HG03439 (cell line): ENCODE measurements at regions not wholly inside any gene's neighbourhood (a gene's known extent, or its start where the extent isn't known, plus 50 kb on each side); places are given as distances from the start of the nearest gene placed in this dataset.

Source experiments
- ATAC-seq: cut with Tn5 transposase; IDR thresholded peaks from one replicate; pipeline ENCODE4 v1.9.1; 2021; ENCODE audit warnings: mild to moderate bottlenecking, moderate library complexity; ENCODE audit not compliant: unreplicated experiment

- ATAC-seq = no peak
Observed at GRCh38 chr2:5839550-5839949, 147.4 kb downstream of the SOX11 start.

GRCh38 chr2:5841126-5841525, 148.9 kb downstream of the SOX11 start:
- ATAC-seq = no peak

- ATAC-seq = no peak
Observed at GRCh38 chr2:5842326-5842725, 150.1 kb downstream of the SOX11 start.

GRCh38 chr2:5845798-5846330, 153.7 kb downstream of the SOX11 start:
- no peak for ATAC-seq

- ATAC-seq = no peak
Observed at GRCh38 chr2:5846881-5847280, 154.7 kb downstream of the SOX11 start.

GRCh38 chr2:5849562-5849961, 157.4 kb downstream of the SOX11 start:
- ATAC-seq = no peak

- ATAC-seq = no peak
Observed at GRCh38 chr2:5851410-5851809, 159.2 kb downstream of the SOX11 start.

GRCh38 chr2:5854797-5855196, 162.6 kb downstream of the SOX11 start:
- no peak for ATAC-seq

GRCh38 chr2:5867056-5867455, 174.9 kb downstream of the SOX11 start:
- no peak for ATAC-seq

GRCh38 chr2:5868931-5869330, 176.7 kb downstream of the SOX11 start:
- ATAC-seq = no peak

GRCh38 chr2:5869936-5870335, 177.8 kb downstream of the SOX11 start:
- ATAC-seq = no peak

- ATAC-seq = no peak
Observed at GRCh38 chr2:5877360-5877759, 185.2 kb downstream of the SOX11 start.

GRCh38 chr2:5885451-5886173, 193.4 kb downstream of the SOX11 start:
- ATAC-seq = no peak

- no peak for ATAC-seq
Observed at GRCh38 chr2:5886462-5886861, 194.3 kb downstream of the SOX11 start.

GRCh38 chr2:5888126-5888525, 195.9 kb downstream of the SOX11 start:
- no peak for ATAC-seq

GRCh38 chr2:5889519-5889918, 197.3 kb downstream of the SOX11 start:
- no peak for ATAC-seq

GRCh38 chr2:5894355-5894754, 202.2 kb downstream of the SOX11 start:
- ATAC-seq = no peak

- no peak for ATAC-seq
Observed at GRCh38 chr2:5895284-5895683, 203.1 kb downstream of the SOX11 start.

GRCh38 chr2:5897249-5897648, 205.1 kb downstream of the SOX11 start:
- no peak for ATAC-seq

GRCh38 chr2:5898667-5899066, 206.5 kb downstream of the SOX11 start:
- no peak for ATAC-seq

GRCh38 chr2:5905661-5906060, 213.5 kb downstream of the SOX11 start:
- no peak for ATAC-seq

GRCh38 chr2:5908071-5908470, 215.9 kb downstream of the SOX11 start:
- ATAC-seq = no peak

- no peak for ATAC-seq
Observed at GRCh38 chr2:5911718-5912117, 219.5 kb downstream of the SOX11 start.
